Neural cell (in vitro differentiated cells): ENCODE measurements at regions not wholly inside any gene's neighbourhood (a gene's known extent, or its start where the extent isn't known, plus 50 kb on each side); places are given as distances from the start of the nearest gene placed in this dataset.

Experiments
- H2AFZ ChIP-seq: fragments of 200-600, 300-800 bp; sonication (generic), shearing (Covaris generic); 2 replicates; pipeline ENCODE4 v1.6.0; 2014; ENCODE audit warnings: low read depth, mild to moderate bottlenecking, antibody characterized with exemption, low read length, moderate library complexity
- H3F3A ChIP-seq: fragments of 200-600 bp; shearing (Covaris generic); 2 replicates; pipeline ENCODE4 v1.6.1; 2016; ENCODE audit warnings: mild to moderate bottlenecking, moderate library complexity, mixed read lengths, antibody characterized with exemption, low read length; ENCODE audit not compliant: insufficient read depth, poor library complexity, severe bottlenecking
- H3K27ac ChIP-seq: fragments of 200-600, 300-800 bp; sonication (generic), shearing (Covaris generic); 2 replicates; pipeline ENCODE4 v1.5.1; 2014; ENCODE audit warnings: mild to moderate bottlenecking, low read length, moderate library complexity
- H3K27me3 ChIP-seq: fragments of 300-800, 200-600 bp; sonication (generic), shearing (Covaris generic); 2 replicates; pipeline ENCODE4 v1.6.0; 2014; ENCODE audit warnings: mild to moderate bottlenecking, low read depth, low read length, moderate library complexity; ENCODE audit not compliant: insufficient read depth
- H3K36me3 ChIP-seq: fragments of 300-800, 200-600 bp; sonication (generic), shearing (Covaris generic); 2 replicates; pipeline ENCODE4 v1.5.1; 2014; ENCODE audit warnings: mild to moderate bottlenecking, antibody characterized with exemption, low read length, moderate library complexity; ENCODE audit not compliant: insufficient read depth
- H3K4me2 ChIP-seq: fragments of 300-800, 200-600 bp; sonication (generic), shearing (Covaris generic); 2 replicates; pipeline ENCODE4 v1.6.0; 2014; ENCODE audit warnings: mild to moderate bottlenecking, low read length
- H3K4me3 ChIP-seq: fragments of 300-800, 200-600 bp; sonication (generic), shearing (Covaris generic); 2 replicates; pipeline ENCODE4 v1.5.1; 2014; ENCODE audit warnings: mild to moderate bottlenecking, low read length, moderate library complexity
- H3K79me2 ChIP-seq: fragments of 200-600 bp; shearing (Covaris generic); replicated peaks from 2 replicates; pipeline ENCODE4 v1.6.0; 2014; ENCODE audit warnings: mild to moderate bottlenecking, low read length, moderate library complexity; ENCODE audit not compliant: insufficient read depth
- H3K9ac ChIP-seq: fragments of 300-800, 200-600 bp; sonication (generic), shearing (Covaris generic); 2 replicates; pipeline ENCODE4 v1.6.1; 2016; ENCODE audit warnings: mild to moderate bottlenecking, low read length, mixed read lengths
- H3K9me2 ChIP-seq: fragments of 200-600 bp; shearing (Covaris generic); 2 replicates; pipeline ENCODE4 v1.6.1; 2016; ENCODE audit warnings: mild to moderate bottlenecking, low read length, mixed read lengths; ENCODE audit not compliant: insufficient read depth
- H3K9me3 ChIP-seq: fragments of 200-600, 300-800 bp; sonication (generic), shearing (Covaris generic); 2 replicates; pipeline ENCODE4 v1.6.1; 2016; ENCODE audit warnings: mild to moderate bottlenecking, mixed run types, low read length, moderate library complexity, mixed read lengths
- H4K20me1 ChIP-seq: fragments of 200-600 bp; shearing (Covaris generic); 2 replicates; pipeline ENCODE4 v1.6.1; 2016; ENCODE audit warnings: mild to moderate bottlenecking, mixed run types; ENCODE audit not compliant: insufficient read depth
- CTCF ChIP-seq: fragments of 450-650 bp; IDR thresholded peaks from 2 replicates; pipeline ENCODE4 v1.5.1; 2014; ENCODE audit warnings: antibody characterized with exemption, mild to moderate bottlenecking, moderate library complexity; ENCODE audit not compliant: poor library complexity, severe bottlenecking
- EP300 ChIP-seq: fragments of 450-650 bp; conservative IDR thresholded peaks from 2 replicates; pipeline ENCODE4 v1.6.1; 2014; ENCODE audit warnings: antibody characterized with exemption, mild to moderate bottlenecking, moderate library complexity; ENCODE audit not compliant: poor library complexity, severe bottlenecking
- EZH2 ChIP-seq: fragments of 200-600, 300-800 bp; shearing (Covaris generic), sonication (generic); IDR thresholded peaks from 2 replicates; pipeline ENCODE4 v1.6.1; 2014; ENCODE audit warnings: antibody characterized with exemption, low read length, borderline replicate concordance, mild to moderate bottlenecking; ENCODE audit not compliant: insufficient read depth, poor library complexity, severe bottlenecking
- MXI1 ChIP-seq: fragments of 450-650 bp; conservative IDR thresholded peaks from 2 replicates; pipeline ENCODE4 v1.6.1; 2014; ENCODE audit warnings: antibody characterized with exemption, mild to moderate bottlenecking; ENCODE audit not compliant: poor library complexity, severe bottlenecking
- POLR2AphosphoS5 ChIP-seq: IDR thresholded peaks from 2 replicates; pipeline ENCODE4 v1.6.1; 2012
- RAD21 ChIP-seq: fragments of 450-650 bp; conservative IDR thresholded peaks from 2 replicates; pipeline ENCODE4 v1.6.1; 2014; ENCODE audit warnings: antibody characterized with exemption, mild to moderate bottlenecking, moderate library complexity
- REST ChIP-seq: IDR thresholded peaks from 2 replicates; pipeline ENCODE4 v1.6.1; 2012; ENCODE audit warnings: borderline replicate concordance
- SMC3 ChIP-seq: fragments of 450-650 bp; conservative IDR thresholded peaks from 2 replicates; pipeline ENCODE4 v1.6.1; 2014; ENCODE audit warnings: antibody characterized with exemption, mild to moderate bottlenecking, moderate library complexity; ENCODE audit not compliant: poor library complexity
- TAF1 ChIP-seq: IDR thresholded peaks from 2 replicates; pipeline ENCODE4 v1.6.1; 2012; ENCODE audit warnings: low read depth

- Histone ChIP-seq H3K27me3 (no peaks in the 10 kb centered on the region), H3K27ac (no peak overlapping the region), H3K9me3 (no peaks in the 10 kb centered on the region), H3K79me2 (no peaks in the 10 kb centered on the region), H3K4me2 (no peak overlapping the region), H3K36me3 (no peaks in the 10 kb centered on the region), H3F3A (no peaks in the 10 kb centered on the region), H3K9ac (no peak overlapping the region), H2AFZ (no peak overlapping the region), H3K4me3 (no peak overlapping the region), H4K20me1 (no peaks in the 10 kb centered on the region), H3K9me2 (no peaks in the 10 kb centered on the region)
- no peak for TF ChIP-seq EZH2
- TF ChIP-seq POLR2AphosphoS5: no peak
- no peak for TF ChIP-seq RAD21
- no peak for TF ChIP-seq TAF1
- no peak for TF ChIP-seq SMC3
- TF ChIP-seq MXI1: no peak
- TF ChIP-seq EP300: no peak
Measured at GRCh38 chr10:46234026-46234425, 52.8 kb upstream of the ANTXRL start.

- no peak overlapping the region for H3K4me3 ChIP-seq
- no peak for TF ChIP-seq CTCF
- no peak for TF ChIP-seq POLR2AphosphoS5
- no peak for TF ChIP-seq TAF1
- no peak for TF ChIP-seq RAD21
- TF ChIP-seq EP300: no peak
- no peak for TF ChIP-seq REST
- TF ChIP-seq EZH2: no peak
- TF ChIP-seq MXI1: no peak
- TF ChIP-seq SMC3: no peak
- H3K27ac ChIP-seq: no peak overlapping the region
Measured at GRCh38 chr10:46234431-46235060, 52.3 kb upstream of the ANTXRL start.

More at GRCh38 chr10:46234431-46235060, 52.3 kb upstream of the ANTXRL start:
- no peaks in the 10 kb centered on the region for H3K9me3 ChIP-seq
- no peaks in the 10 kb centered on the region for H3K36me3 ChIP-seq
- no peaks in the 10 kb centered on the region for H3K9me2 ChIP-seq
- H3K9ac ChIP-seq: no peak overlapping the region
- H3F3A ChIP-seq: no peaks in the 10 kb centered on the region
- H3K79me2 ChIP-seq: no peaks in the 10 kb centered on the region
- H3K4me2 ChIP-seq: no peak overlapping the region
- H3K27me3 ChIP-seq: no peaks in the 10 kb centered on the region
- no peaks in the 10 kb centered on the region for H4K20me1 ChIP-seq
- no peak overlapping the region for H2AFZ ChIP-seq
